HG03064 (cell line): ENCODE measurements at regions not wholly inside any gene's neighbourhood (a gene's known extent, or its start where the extent isn't known, plus 50 kb on each side); places are given as distances from the start of the nearest gene placed in this dataset.

Experiments used
- ATAC-seq: cut with Tn5 transposase; IDR thresholded peaks from one replicate; pipeline ENCODE4 v1.9.1; 2021; ENCODE audit warnings: low read depth; ENCODE audit not compliant: unreplicated experiment

DNA sequence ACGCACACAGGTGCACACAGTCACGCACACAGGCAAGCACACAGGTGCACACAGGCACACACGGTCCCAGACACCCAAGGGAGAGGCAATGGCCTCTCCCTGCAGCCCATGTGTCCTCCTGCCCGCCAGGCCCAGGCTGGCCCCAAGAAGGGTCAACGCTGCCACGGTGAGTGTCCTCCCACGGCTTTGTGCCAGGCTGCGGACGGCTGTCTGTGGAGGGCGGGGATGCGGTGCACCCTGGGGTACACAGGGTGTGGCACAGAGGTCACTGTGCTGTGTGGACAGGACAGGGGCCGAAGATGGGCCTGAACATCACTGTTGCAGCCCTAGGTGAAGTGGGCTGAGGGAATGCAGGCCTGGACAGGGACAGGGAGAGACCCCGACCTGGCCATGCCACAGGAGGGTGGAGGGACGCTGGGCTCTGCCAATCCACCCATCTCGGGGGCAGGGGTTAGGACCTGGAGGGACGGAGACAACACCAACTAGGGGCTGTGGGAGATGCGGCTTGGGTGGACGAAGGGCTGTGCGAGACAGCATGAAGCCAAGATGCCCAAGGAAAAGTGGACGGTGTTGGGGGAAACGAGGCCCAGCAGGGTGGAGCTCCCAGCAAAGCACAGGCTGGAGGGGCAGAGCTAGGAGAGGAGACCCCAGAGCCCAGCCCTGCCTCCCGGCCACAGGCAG lies 523.8 kb downstream of the BRD1 start:
- ATAC-seq, result no peak

DNA sequence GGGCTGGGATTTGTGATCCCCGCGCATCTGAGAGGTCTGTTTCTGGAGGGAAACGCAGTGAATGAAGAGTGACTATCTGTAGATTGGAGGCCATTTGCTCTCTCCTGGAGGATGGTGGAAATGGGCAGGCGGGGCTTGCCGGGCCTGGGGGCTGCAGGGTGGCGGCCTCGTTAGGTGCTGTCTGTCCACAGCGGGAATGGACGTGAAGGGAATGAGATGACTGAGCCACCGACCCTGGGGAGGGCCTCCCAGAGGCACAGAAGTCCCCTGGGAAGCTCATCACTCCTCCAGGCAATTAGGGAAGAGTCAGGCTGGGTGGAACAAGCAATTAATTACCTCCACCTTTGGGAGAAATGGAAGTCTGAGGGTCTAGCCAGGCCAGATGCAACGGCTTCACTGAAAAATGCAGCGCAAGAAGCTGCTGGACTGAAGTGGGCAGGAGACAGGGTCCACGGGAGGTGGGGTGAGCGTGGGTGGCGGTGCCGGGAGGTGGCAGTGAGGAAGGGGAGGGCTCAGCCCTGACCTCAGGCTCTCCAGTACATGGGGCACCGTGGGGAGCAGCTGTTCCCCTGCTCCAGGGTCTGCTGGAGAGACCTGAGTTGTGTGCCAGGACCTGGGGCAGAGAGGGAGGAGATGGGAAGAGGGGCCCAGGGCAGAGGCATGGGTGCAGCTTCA lies 524.5 kb downstream of the BRD1 start:
- no peak for ATAC-seq

DNA sequence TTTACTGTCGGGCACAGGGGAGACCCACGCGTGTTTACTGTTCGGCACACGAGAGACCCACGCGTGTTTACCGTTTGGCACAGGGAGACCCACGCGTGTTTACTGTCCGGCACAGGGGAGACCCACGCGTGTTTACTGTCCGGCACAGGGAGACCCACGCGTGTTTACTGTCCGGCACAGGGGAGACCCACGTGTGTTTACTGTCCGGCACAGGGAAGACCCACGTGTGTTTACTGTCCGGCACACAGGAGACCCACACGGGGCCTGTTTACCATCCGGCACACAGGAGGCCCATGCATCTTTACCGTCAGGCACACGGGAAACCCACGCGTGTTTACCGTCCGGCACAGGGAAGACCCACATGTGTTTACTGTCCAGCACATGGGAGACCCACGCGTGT lies 525.1 kb downstream of the BRD1 start:
- no peak for ATAC-seq

DNA sequence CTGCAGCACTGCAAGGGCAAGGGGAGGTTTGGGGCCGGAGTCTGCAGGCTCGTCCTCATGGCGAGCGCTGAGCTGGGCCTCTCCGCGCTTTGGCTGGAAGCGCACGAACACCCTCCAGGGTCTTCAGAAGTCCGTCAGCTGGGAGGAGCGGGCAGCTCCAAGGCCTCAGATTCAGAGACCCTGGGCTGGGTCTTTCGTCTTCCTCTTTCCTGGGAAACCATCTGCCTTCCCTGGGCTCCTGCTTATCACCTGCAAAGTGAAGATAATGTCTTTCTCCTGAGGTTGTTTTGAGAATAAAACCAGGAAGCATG lies 525.6 kb downstream of the BRD1 start:
- ATAC-seq, result no peak

DNA sequence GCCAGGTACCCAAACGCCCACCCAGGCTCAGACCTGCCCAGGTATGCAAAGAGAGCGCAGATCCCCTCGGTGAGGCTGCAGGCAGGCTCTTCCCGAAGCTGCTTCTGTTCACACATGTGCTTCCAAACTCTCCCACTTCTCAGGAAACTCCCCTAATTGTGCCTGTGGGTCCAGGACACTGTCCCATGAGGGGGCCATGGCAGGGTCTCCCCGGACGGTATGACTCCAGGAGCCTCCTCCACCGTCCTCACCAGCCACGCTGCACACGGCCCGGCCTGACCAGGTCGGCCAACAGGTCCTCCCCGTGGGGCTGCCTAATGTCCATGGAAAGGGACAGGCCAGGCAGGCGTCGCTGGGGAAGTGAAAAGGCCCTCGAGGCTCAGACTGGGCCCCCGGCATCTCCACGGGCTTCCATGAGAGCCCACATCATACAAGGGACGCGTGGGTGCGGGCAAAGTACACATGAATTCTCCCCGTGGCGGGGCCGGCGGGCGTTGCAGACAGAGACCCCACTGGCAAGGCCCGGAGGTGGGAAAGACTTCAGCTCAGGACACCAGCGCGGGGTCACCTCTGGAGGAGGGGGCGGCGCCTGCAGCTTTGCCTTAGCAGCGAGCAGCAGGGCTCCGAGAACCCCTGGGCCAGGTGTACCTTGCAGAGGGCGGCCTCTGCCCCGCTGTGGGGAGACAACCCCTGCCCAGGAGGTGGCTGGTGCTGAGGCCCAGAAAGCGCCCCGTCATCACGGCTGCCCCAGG lies 526.1 kb downstream of the BRD1 start:
- no peak for ATAC-seq

DNA sequence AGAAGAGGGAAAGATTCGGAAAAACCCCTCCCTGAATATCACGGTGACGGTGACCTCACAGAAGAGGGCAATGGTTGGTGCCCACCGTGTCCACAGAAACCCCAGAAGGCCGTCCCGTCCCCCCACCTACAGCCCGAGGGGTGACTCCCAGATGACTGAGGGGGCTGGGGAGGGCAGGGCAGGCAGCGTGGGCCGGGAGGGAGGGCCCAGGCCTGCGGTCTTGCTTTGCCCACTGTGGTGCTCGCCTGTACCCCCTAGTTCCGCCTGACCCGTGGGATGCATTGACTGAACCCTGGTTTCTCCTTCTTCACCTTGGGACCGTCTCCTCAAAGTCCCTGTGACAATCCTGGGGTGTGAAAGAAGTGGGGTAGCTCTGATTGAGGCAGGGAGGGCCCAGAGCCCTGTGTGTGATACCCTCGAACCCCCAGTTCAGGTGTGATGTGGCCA lies 526.7 kb downstream of the BRD1 start:
- ATAC-seq, result no peak

DNA sequence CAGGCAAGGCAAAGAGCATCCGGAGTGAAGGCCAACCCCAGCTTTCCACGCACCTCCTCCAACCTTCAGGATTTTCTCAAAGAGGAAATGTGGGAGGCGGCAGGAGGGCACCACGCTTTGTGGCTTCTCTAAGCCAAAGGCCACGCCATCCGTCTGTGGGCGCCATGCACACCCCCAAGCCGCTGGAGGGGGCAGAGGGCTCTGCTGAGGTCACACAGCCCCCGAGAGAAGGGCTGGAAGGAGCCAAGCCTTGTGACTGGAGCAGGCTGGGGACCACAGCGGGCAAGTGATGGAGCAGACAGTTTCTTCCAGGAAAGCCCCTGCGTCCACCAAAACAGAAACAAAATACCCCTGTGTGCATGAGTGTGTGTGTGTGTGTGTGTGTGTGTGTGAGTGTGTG lies 527.4 kb downstream of the BRD1 start:
- ATAC-seq, result no peak

DNA sequence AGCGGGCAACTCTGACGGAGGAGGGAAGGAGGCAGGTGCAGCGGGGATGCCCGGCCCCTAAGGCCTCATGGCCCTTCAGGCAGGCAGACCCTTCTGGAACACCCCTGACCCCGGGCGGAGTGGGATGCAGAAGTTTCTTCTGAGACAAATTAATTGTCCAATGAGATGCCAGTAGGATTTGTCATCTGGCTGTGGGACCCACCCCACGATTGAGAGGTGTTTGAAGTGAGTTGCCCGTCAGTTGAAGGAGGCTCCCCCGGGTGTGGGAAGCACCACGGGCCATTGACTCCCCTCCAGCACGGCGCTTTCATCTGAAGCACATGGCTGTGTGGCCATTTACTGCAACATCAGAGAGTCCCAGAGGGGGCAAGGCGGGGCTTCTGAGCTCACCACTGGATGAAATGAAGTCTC lies 527.8 kb downstream of the BRD1 start:
- ATAC-seq, result no peak

DNA sequence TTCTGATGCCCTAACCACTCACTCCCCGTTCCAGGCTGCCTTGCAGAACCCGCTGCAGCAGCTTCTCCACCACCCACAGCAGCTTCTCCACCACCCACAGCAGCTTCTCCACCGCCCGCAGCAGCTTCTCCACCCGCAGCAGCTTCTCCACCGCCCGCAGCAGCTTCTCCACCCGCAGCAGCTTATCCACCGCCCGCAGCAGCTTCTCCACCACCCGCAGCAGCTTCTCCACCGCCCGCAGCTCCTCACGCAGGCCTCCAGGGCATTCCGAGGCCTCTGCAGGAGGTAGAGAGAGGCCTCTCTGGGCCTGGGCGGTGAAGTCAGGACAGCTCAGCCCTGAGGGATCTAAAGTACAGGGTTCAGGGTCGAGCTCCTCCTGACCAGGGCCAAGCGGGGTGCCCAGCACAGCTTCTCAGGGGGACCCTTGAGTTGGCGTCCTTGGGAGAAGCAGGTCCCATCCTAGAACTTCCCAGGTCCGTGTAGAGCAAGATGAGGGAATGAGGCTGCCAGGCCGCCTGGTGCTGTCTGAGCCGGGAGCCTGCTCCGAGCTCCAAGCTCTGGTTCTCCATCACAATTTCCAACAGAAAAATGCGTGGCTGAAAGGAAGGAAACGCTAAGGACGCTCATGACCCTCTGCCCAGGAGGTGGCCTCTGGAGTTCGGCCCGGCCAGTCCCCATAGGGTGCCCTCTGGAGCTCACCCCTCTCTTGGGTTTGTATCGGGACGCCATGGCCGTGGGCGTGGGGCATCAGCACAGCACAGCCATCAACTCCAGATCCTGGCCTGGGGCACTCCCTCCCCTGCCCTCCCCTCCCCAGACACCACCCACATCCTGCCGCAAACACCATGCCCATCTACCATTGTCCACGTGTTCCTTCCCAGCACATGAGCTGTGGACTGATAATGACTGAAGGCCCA lies 528.6 kb downstream of the BRD1 start:
- ATAC-seq, result no peak

DNA sequence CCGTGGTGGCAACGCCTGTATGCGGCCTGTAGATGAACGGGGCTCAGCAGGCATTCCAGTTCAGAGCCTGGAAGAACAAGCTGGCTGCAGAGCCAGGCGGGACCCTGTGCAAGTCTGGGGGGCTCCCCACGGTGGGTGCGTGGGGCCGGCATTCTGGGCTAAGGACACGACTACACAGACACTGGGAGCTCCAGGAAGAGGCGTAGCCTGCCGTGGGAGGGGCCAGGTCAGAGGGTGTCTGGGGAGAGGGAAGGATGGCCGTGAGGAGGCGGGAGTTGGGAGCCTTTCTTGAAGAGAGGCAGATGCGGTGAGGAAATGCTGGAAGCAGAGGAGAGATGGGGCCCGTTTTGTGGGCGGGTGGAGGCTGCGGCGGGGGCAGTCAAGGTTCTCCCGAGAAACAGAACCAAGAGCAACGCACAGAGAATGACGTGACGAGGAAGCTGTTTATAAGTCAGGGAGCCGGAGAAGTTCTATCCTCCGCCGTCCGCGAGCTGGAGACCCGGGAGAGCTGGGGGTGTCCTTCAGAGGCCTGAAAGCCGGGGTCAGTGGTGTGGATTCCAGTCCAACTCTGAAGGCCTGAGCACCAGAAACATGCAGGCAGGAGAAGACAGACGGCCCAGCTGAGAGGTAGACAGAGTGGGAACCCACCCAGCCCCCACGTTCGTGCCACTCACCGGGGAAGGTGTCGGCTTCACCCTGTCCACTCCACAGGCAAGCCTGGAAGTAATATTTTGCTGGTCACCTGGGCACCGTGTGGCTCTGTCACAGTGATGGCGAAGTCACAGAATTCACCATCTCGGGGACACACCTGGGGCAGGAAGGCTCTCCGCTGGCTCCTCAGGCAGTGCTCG lies 529.6 kb downstream of the BRD1 start:
- no peak for ATAC-seq

DNA sequence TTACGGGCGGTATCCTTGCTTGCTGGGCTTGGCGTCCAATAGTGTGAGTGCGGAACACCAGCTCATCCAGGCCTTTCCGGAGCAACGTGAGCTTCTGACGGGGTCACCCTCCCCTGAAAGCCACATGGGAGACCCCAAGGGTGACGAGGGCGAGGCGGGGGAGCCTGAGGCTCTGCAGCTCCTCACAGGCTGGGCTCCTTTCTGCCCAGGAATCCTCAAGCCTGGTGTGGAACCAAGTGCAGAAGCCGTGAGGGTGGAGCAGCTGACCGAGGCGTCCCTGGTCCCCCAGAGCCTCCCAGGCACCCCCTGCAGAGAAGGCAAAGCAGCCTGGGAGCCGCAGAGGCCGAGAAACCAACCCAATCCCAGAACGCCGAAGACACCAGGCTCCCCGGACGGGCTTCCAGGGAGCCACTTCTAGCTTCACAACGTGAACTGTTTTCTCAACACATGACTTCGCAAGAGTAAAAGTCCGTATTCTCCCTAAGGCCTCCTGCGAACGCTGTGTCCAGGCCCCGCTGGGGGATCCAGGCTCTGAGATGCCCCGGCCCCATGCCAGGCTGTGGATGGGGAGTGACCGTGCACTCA lies 530.3 kb downstream of the BRD1 start:
- ATAC-seq, result no peak

DNA sequence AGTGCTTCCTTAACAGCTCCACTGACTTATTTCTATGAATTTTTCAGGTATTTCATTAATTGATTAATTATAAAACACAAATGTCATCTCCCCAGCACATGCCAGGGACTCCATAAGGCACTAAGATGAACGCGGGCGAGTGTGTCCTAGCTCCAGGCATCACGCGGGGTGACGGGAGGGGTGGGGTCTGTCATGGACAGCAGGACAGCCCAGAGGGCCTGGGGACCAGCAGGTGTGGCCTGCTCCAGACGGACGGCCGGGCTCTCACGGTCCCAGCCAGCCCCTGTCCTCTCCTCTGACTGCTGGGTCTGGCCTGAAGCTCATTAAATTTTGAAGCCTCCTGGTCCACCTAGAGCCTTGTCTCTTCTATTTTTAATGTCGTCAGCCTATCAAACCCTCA lies 531.1 kb downstream of the BRD1 start:
- ATAC-seq, result no peak

DNA sequence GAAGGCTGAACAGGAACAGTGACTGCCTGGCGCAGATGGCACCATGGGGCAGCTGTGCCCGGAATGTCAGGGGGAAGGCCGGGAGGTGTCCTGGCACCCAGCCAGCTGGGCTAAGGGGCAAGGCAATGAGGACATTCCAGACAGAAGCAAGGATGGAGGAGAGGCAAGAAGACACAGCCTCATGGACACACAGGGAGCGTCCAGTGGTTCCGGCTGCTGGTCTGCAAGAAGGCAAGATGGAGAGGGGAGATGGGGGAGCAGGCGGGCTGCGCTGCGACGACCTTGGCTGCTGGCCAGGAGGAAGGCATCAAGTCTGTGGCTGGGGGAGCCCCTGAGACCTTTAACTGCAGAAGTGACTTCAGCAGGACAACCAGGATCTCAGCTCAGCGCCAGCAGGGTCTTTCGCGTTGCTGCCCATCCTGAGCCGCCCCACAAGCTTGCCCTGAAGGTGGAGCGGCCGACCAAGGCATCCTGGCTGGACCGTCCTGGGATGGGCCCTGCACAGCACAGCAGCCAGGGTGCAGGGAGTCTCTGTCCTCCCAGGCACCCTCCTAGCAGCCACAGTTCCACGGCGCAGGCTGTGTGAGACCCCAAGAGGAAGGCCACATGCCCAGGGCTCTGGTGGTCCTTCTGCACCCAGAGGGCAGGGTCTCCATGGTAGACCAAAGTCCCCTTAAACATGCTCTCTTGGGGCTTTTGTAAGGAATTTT lies 531.7 kb downstream of the BRD1 start:
- ATAC-seq, result no peak

DNA sequence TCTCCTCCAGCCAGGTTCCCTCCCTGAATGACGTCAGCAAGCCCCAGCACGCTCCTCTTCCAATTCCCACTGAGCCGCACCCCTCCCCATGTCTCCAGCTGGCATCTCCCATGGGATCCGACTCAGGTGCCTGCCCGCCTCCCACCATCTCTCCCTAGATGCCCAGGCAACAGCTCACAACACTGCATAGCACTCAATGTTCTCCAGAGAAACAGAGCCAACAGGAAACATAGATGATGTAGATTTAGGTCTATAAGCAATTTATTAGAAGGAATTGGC lies 532.3 kb downstream of the BRD1 start:
- ATAC-seq, result no peak

DNA sequence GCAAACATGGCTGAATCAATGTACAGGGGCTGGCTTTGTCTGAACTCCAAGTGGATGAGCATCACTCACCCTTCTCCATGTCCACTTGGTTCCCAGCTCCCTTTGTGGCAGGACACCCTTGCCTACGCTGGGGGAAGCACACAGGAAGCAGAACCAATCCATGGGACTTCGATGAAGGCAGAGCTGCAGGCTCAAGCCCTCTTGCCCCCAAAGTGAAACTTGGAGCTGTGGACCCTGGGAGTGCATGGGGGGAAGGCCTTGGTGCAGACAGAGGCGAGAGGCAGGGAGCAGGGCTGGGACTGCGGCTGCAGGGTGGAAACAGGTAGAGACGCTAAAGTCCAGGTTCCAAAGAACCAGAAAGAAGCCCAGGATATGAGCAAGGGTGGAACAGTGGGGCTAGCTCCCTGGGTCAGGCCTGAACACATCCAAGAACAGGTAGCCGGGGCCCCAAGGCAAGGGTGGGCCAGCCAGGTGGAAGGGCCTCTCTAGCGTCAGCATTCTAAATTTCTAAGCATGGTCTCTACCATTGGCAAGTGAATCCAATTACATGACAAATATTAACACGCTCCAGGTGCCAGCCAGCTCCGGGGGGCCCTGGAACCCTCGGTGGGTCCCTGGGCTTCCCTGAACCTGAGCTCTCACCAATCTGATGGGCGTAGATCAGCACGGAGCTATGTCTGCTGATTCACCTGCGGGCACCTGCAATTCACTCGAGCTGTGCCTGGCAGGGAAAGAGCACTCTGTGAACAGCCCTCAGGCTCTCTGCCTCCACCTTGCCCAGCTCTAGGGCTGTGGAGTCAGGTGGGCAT lies 532.8 kb downstream of the BRD1 start:
- no peak for ATAC-seq

DNA sequence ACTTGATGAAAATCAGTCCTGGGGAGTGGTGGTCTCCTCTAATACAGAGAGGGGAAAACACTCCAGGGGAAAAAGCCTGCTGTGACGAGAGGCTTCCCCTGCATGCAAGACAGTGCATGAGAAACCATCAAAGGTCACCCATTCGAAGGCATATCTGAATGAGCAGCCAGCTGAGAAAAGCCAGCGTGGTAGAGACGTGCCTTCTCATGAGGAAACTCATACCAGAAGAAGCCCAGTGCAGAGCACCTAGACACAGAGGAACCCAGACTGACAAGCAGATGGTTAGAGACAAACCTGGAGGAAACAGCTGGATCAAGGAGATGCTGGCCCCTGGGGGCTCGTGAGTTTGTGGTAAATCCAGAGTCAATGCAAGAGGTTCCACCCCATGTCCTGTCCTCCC lies 534.8 kb downstream of the BRD1 start:
- ATAC-seq, result no peak

DNA sequence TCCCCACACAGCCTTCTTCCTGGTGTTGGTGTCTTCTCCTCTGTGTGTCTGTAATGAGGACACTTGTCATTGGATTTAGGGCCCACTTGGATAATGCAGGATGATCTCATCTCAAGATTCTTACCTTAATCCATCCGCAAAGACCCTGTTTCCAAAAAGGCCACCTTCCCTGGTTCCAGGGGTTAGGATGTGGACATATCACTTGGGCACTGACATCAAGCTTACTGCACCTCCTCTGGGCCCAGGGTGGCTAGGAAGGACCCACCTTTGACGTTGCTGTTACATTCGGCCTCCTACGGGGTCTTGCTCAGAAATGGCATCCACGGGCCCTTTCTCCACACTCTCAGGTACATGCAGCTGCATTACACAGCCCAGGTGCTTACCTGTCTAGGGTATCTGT lies 535.9 kb downstream of the BRD1 start:
- no peak for ATAC-seq

DNA sequence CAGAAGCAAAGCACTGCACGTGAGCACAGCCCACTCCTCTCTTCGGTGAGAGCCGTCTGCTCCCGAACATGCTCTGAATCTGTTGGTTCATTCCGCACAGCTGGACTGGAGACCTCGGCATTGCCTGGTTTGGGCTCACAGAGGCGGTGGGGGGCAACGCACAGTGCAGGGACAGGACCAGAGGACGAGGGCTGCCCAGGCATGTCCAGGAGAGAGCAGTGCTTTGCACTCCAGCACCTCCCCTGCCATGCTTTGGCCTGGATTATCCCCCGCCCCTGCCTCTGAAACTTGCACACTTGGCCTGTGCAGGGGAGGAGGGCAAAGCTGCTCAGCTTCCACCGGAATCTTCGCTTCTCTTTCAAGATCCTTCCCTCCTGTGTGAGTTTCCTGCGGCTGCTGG lies 536.5 kb downstream of the BRD1 start:
- no peak for ATAC-seq
